HFFc6 (cell line): ENCODE measurements at regions not wholly inside any gene's neighbourhood (a gene's known extent, or its start where the extent isn't known, plus 50 kb on each side); places are given as distances from the start of the nearest gene placed in this dataset.

ENCODE experiments used
- DNase-seq: peaks from one replicate; pipeline ENCODE4 v3.0.0-alpha.2; 2018
- H3K27ac Mint-ChIP-seq: 2 replicates; pipeline ENCODE4 v1.8.0; 2020; ENCODE audit warnings: mild to moderate bottlenecking, mixed read lengths
- H3K27me3 Mint-ChIP-seq: 2 replicates; pipeline ENCODE4 v1.8.0; 2021; ENCODE audit warnings: mild to moderate bottlenecking, moderate library complexity, mixed read lengths; ENCODE audit not compliant: insufficient read depth
- H3K36me3 Mint-ChIP-seq: 2 replicates; pipeline ENCODE4 v1.8.0; 2021; ENCODE audit warnings: low read depth, mixed read lengths
- H3K4me1 Mint-ChIP-seq: 2 replicates; pipeline ENCODE4 v1.8.0; 2020; ENCODE audit warnings: low read depth, mixed read lengths
- H3K4me3 Mint-ChIP-seq: 2 replicates; pipeline ENCODE4 v1.8.0; 2020; ENCODE audit warnings: mild to moderate bottlenecking, moderate library complexity, mixed read lengths
- H3K9me3 Mint-ChIP-seq: 2 replicates; pipeline ENCODE4 v1.8.0; 2020; ENCODE audit warnings: mild to moderate bottlenecking, mixed read lengths
- CTCF ChIP-seq: fragments of 200-600 bp; sonication (generic); IDR thresholded peaks from 2 replicates; pipeline ENCODE4 v1.5.0; 2021; ENCODE audit warnings: antibody characterized with exemption, mild to moderate bottlenecking

GRCh38 chr9:11755951-11756350 lies 937.2 kb upstream of the TYRP1 start:
- Mint-ChIP-seq H3K9me3 (peaks cover 33% of the 10 kb centered on the region), H3K36me3 (no peaks in the 10 kb centered on the region), H3K4me1 (no peaks in the 10 kb centered on the region), H3K4me3 (no peak overlapping the region), H3K27me3 (no peaks in the 10 kb centered on the region), H3K27ac (no peak overlapping the region)
- no peak for DNase-seq
- no peak for TF ChIP-seq CTCF

DNA sequence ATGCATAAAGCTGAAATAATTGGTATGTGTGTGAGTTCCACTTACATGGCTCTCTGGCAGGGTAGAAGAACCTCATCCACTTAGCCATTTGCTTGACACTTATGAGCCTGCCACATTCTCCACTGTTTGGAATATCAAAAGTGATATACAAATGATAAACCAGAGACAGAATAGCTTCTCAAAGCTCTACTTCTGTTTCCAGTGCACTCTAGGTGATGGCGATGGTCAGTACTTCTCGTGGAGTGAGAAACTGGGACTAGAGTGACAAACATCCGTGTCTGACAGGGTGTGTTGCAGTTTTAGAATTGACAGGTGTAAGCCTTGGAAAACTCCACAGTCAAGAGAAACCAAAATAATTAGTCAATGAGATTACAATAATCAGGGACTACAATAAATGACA lies 935.8 kb upstream of the TYRP1 start:
- DNase-seq: no peak
- H3K27ac Mint-ChIP-seq: no peak overlapping the region
- no peak for TF ChIP-seq CTCF
- peaks cover 28% of the 10 kb centered on the region for H3K9me3 Mint-ChIP-seq
- H3K27me3 Mint-ChIP-seq: no peaks in the 10 kb centered on the region
- no peaks in the 10 kb centered on the region for H3K36me3 Mint-ChIP-seq
- H3K4me1 Mint-ChIP-seq: no peaks in the 10 kb centered on the region
- H3K4me3 Mint-ChIP-seq: no peak overlapping the region

- peaks cover 28% of the 10 kb centered on the region for H3K9me3 Mint-ChIP-seq
Measured at GRCh38 chr9:11758016-11758415, 935.2 kb upstream of the TYRP1 start.

GRCh38 chr9:11779971-11780370 lies 913.2 kb upstream of the TYRP1 start:
- H3K4me3 Mint-ChIP-seq: no peak overlapping the region
- peaks cover 15% of the 10 kb centered on the region for H3K9me3 Mint-ChIP-seq

More at GRCh38 chr9:11758016-11758415, 935.2 kb upstream of the TYRP1 start:
- Mint-ChIP-seq H3K4me1 (no peaks in the 10 kb centered on the region), H3K27me3 (no peaks in the 10 kb centered on the region), H3K36me3 (no peaks in the 10 kb centered on the region), H3K4me3 (no peak overlapping the region), H3K27ac (no peak overlapping the region)
- no peak for TF ChIP-seq CTCF
- DNase-seq: no peak

DNA sequence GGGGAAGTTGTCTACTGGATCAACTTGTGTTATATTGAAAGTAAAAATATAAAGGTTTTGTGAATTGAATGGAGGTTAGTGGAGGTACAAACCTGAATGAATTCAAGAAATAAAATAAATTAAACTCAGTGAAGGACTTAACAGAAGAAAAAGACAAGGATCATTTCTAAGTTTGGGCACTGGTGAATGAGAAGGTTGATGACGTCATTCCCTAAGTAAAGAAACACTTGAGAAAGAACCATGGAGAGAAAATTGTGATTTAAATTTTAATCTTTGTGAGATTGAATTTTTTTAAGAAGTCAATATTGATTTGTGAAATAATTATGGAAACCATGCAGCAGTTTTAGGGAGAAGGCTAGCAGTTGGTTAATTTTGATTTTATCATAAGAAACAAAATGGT lies 900.3 kb upstream of the TYRP1 start:
- Mint-ChIP-seq H3K4me3 (no peak overlapping the region), H3K27me3 (no peaks in the 10 kb centered on the region), H3K36me3 (no peaks in the 10 kb centered on the region), H3K27ac (no peak overlapping the region), H3K9me3 (peaks cover 35% of the 10 kb centered on the region), H3K4me1 (no peaks in the 10 kb centered on the region)
- no peak for DNase-seq
- TF ChIP-seq CTCF: no peak

More at GRCh38 chr9:11779971-11780370, 913.2 kb upstream of the TYRP1 start:
- no peak for DNase-seq
- H3K27me3 Mint-ChIP-seq: no peaks in the 10 kb centered on the region
- TF ChIP-seq CTCF: no peak
- no peaks in the 10 kb centered on the region for H3K4me1 Mint-ChIP-seq
- H3K36me3 Mint-ChIP-seq: no peaks in the 10 kb centered on the region
- no peak overlapping the region for H3K27ac Mint-ChIP-seq

GRCh38 chr9:11794984-11795383 lies 898.2 kb upstream of the TYRP1 start:
- no peaks in the 10 kb centered on the region for H3K4me1 Mint-ChIP-seq
- no peaks in the 10 kb centered on the region for H3K36me3 Mint-ChIP-seq
- no peaks in the 10 kb centered on the region for H3K27me3 Mint-ChIP-seq
- H3K9me3 Mint-ChIP-seq: peaks cover 29% of the 10 kb centered on the region
- DNase-seq: no peak
- no peak overlapping the region for H3K27ac Mint-ChIP-seq
- TF ChIP-seq CTCF: no peak
- H3K4me3 Mint-ChIP-seq: no peak overlapping the region
